22Rv1 (cell line): ENCODE measurements at regions not wholly inside any gene's neighbourhood (a gene's known extent, or its start where the extent isn't known, plus 50 kb on each side); places are given as distances from the start of the nearest gene placed in this dataset.

Experiments used
- H3K27ac ChIP-seq: fragments of 450-650 bp; 2 replicates; pipeline ENCODE4 v1.5.1; 2017
- ZFX ChIP-seq: fragments of 450-650 bp; IDR thresholded peaks from 2 replicates; pipeline ENCODE4 v1.6.1; 2017; ENCODE audit warnings: antibody characterized with exemption, borderline replicate concordance
- TF ChIP-seq, protein P1 (sequence below): fragments of 450-650 bp; IDR thresholded peaks from 2 replicates; pipeline ENCODE4 v1.5.1; 2017; ENCODE audit warnings: mild to moderate bottlenecking

DNA sequence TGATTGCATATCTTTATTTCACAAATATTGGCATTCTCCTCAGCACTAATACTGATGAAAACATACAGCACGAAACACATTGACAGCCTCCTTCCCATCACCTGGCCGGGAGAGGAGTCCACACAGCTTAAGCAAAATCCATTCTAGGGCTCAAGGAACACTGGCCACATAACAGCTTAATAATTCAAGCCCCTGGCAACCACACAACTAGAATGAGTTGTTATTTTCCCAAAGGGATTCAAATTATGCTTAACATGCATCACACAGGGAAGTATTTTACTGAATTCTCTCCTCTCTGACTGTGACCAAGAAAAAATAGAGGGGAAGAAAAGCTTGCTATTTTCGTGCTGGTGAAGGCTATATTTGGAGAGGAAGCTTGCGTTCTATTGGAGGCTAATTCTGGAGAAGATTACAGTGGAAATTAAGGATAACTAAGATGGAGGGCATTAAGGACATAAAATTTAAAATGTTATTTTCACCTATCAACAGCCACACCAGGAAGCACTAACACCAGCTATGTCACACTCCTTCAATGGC, 198.5 kb downstream of the ADGRG6 start:
- TF ChIP-seq, protein P1, sequence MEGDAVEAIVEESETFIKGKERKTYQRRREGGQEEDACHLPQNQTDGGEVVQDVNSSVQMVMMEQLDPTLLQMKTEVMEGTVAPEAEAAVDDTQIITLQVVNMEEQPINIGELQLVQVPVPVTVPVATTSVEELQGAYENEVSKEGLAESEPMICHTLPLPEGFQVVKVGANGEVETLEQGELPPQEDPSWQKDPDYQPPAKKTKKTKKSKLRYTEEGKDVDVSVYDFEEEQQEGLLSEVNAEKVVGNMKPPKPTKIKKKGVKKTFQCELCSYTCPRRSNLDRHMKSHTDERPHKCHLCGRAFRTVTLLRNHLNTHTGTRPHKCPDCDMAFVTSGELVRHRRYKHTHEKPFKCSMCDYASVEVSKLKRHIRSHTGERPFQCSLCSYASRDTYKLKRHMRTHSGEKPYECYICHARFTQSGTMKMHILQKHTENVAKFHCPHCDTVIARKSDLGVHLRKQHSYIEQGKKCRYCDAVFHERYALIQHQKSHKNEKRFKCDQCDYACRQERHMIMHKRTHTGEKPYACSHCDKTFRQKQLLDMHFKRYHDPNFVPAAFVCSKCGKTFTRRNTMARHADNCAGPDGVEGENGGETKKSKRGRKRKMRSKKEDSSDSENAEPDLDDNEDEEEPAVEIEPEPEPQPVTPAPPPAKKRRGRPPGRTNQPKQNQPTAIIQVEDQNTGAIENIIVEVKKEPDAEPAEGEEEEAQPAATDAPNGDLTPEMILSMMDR = no peak
- no peak for TF ChIP-seq ZFX
- H3K27ac ChIP-seq = no peak overlapping the region

DNA sequence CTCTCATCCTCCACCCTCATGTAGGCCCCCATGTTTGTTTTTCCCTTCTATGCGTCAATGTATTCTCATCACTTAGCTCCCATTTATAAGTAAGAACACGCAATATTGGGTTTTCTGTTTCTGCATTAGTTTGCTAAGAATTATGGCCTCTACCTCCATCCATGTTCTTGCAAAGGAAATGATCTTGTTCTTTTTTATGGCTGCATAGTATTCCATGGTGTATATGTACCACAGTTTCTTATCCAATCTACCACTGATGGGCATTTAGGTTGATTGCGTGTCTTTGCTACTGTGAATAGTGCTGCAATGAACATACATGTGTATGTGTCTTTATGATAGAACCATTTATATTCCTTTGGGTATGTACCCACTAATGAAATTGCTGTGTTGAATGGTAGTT, 200.0 kb downstream of the ADGRG6 start:
- H3K27ac ChIP-seq = no peak overlapping the region
- TF ChIP-seq ZFX = no peak
- TF ChIP-seq, protein P1 = no peak

DNA sequence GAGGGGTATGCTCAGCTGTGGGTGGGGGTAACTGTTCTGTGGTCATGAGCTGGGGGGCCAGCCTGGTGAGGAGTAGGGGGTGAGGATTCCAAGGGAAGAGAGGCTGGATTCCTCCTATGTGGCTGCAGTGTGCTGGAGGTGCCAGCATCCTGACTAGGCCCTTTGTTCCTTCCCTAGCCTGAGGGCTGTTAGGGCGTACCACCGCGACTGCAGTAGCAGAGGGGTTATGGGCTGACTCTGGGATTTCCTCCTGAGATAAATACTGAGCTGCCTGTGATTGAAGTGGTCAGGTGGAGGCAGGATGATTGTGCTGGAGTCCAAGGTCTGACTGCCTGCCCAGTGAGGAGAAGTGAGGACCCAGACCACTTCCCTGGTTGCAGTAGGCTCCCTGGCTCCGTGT, 205.3 kb downstream of the ADGRG6 start:
- no peak for TF ChIP-seq ZFX
- TF ChIP-seq, protein P1 = no peak
- no peak overlapping the region for H3K27ac ChIP-seq

GRCh38 chr6:142510211-142510610, 208.4 kb downstream of the ADGRG6 start:
- TF ChIP-seq, protein P1 = no peak
- no peak for TF ChIP-seq ZFX
- H3K27ac ChIP-seq = no peak overlapping the region

DNA sequence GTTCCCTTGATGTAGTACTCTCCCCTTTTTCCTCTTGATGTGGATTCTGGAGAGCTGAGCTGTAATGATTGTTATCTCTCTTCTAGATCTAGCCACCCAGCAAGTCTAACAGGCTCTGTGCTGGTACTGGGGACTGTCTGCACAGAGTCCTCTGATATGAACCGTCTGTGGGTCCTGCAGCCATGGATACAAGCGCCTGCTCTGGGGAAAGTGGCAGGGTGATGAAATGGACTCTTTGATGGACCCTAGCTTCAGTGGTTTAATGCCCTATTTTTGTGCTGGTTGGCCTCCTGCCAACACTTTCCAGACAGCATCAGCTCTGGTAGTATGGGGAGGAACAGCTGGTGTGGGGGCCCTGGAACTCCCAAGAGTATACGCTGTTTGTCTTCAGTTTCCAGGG, 216.3 kb downstream of the ADGRG6 start:
- no peak overlapping the region for H3K27ac ChIP-seq
- TF ChIP-seq ZFX = no peak
- TF ChIP-seq, protein P1 = no peak

DNA sequence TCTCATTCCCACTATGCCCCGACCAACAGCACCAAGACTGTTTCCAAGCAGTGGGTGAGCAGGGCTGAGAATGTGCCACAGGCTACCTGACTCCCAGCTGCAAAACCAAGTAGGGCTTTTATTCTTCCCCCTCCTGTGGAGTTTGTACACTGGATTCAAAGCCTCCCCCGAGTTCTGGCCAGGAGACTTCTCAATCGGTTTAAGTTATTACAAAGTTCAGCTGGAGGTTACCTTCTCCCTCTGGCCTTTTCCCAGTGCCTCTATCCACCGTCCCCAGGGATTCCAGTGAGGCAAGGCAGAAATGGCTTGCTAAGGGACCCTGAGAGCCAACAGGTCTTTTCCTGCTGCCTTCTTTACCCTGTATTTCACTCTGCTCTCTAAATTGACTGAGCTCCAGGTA, 217.0 kb downstream of the ADGRG6 start:
- no peak overlapping the region for H3K27ac ChIP-seq
- TF ChIP-seq, protein P1 = no peak
- TF ChIP-seq ZFX = no peak

DNA sequence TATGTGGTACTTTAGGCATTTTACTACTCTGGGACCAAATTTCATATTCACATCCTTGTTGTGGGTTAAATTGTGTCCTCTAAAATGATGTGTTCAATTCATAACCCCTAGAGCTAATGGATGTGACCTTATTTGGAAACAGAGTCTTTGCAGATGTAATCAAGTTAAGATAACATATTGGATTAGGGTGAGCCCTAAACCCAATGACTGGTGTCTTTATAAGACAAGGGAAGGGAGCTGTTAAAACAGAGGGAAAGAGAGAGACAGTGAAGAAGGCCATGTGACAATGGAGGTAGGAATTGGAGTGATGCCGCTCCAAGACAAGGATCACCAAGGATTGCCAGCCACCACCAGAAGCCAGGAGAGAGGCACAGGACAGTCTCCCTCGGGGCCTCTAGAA, 220.0 kb downstream of the ADGRG6 start:
- H3K27ac ChIP-seq = no peak overlapping the region
- TF ChIP-seq ZFX = no peak
- TF ChIP-seq, protein P1 = no peak
